OCI-M1 (cell line): ENCODE measurements at regions not wholly inside any gene's neighbourhood (a gene's known extent, or its start where the extent isn't known, plus 50 kb on each side); places are given as distances from the start of the nearest gene placed in this dataset.

Experiments
- DNase-seq: peaks from one replicate; lab custom pipeline; 2025; lab: John Stamatoyannopoulos, UW

DNA sequence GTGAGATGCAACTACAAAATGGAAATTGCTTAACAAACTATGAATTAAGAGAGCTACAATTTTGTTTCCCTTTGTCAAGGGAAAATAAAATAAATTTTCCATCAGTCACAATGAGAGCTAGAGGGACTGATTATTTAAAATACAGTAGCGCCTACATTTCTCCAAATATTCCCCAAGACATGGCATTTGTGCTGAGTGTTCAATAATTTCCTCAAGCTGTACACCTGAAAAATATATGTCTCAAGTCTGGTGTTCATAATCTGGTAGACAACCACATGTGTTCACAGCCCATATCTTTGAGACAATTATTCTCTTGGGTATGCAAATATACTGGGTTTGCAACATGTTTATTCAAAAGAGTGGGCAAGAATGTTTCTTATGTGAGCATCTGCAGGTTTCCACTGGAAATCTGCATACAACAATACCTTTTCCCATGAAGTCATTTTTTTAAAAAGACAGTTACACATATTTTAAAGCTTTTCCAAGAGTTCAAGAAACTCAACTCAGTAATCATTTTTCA lies 240.1 kb upstream of the VRK2 start:
- DNase-seq = no peak

GRCh38 chr2:57809230-57809629 lies 237.4 kb upstream of the VRK2 start:
- peak; percentile 42 for DNase-seq

GRCh38 chr2:57821088-57821487 lies 225.5 kb upstream of the VRK2 start:
- peak; percentile 94 for DNase-seq

GRCh38 chr2:57828221-57828620 lies 218.4 kb upstream of the VRK2 start:
- DNase-seq = no peak

- no peak for DNase-seq
These were observed 211.9 kb upstream of the VRK2 start for GRCh38 chr2:57834666-57835065.

DNA sequence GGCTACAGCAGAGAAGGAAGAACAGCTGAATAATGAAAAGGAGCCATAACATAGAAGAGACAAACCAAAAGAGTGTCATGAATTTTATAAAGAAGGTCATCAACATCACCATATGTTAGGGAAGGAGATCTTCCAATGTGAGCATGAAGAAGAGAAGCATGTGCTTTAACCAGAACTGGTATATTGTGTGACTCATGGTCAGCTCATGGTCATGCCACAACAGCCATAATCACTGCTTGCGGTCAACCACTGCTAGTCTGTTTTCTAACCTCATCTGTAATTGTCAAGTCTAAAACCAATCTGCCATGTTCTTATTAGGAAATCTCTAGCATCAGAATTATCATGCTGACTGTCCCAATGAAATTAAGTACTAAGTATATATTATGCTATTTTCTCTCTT lies 204.1 kb upstream of the VRK2 start:
- peak; percentile 80 for DNase-seq

DNA sequence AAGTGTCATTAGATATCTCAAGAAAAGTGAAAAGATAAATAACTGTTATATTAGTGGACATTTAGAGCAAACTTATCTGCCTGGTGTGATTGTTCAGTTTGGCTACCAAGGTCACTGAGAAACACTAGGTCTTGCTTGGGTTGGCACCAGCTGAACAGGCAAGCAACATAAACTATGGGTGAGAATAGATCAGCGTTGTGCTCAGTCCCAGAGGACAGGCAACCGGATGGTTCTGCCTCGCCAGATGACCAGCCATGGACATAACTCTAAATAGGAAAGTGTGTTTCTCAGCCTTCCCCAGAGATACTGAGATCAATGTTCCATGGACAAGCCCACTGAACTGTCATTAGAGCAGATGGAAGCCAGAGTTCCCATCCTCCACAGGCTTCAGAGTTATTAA lies 203.4 kb upstream of the VRK2 start:
- DNase-seq = no peak

- DNase-seq = no peak
These were observed 197.9 kb upstream of the VRK2 start for GRCh38 chr2:57848723-57849122.

GRCh38 chr2:57849843-57850242 lies 196.8 kb upstream of the VRK2 start:
- DNase-seq = no peak

- DNase-seq = no peak
These were observed 196.0 kb upstream of the VRK2 start for GRCh38 chr2:57850415-57851130.

DNA sequence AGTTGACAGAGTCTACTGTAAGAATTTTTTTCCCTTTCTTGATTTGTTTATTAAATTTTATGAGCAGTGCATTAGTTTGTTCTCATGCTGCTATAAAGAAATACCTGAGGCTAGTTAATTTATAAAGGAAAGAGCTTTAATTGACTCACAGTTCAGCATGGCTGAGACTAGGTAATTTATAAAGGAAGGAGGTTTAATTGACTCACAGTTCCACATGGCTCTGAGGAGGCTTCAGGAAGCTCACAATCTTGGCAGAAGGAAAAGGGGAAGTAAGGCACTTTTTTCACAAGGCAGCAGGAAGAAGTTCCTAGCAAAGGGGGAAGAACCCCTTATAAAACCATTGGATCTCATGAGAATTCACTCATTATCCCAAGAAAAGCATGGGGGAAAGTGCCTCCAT lies 191.4 kb upstream of the VRK2 start:
- peak; percentile 13 for DNase-seq

- DNase-seq = no peak
These were observed 186.9 kb upstream of the VRK2 start for GRCh38 chr2:57859755-57860154.

GRCh38 chr2:57862153-57862552 lies 184.5 kb upstream of the VRK2 start:
- DNase-seq = no peak

DNA sequence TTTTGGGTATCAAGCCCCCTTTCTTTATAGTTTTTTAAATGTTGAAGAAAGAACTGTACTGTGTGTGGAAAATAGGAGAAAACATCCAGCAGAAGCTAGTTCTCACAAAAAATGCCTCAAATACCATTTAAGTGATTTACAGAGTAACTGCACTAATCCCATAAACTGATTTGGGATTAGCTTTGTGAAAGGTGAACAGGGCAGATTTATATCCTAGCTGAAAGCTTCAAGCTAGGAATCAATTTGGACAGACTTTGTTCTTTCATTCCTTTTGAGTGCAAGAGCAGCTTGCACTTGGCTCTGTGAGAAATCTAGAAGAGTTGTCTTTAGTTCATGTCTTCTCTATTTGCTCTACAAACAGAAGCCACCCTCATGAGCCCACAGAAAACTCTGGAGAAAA lies 183.9 kb upstream of the VRK2 start:
- DNase-seq = no peak

GRCh38 chr2:57864926-57865325 lies 181.7 kb upstream of the VRK2 start:
- DNase-seq = no peak

- DNase-seq = no peak
These were observed 178.9 kb upstream of the VRK2 start for GRCh38 chr2:57867730-57868129.

DNA sequence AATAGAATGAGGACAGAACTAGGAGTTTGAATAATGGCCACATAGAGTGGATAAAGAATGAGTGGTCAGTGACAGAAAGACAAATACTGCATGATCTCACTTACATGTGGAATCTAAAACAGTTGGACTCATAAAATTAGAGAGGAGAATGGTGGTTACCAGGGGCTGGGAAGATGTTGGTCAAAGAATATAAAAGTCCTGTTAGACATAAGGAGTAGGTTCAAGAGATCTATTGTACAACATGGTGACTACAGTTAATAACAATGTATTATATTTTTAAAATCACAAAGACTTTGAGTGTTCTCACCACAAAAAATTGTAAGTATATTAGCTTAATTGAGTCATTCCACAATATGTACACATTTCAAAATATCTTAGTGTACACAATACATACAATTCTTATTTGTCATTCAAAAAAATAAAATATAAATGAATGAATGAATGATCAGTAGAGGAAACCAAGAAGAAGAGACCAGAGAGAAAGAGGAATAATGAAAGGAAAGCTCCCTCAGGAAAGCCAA lies 177.9 kb upstream of the VRK2 start:
- no peak for DNase-seq

GRCh38 chr2:57869758-57870344 lies 176.8 kb upstream of the VRK2 start:
- no peak for DNase-seq

GRCh38 chr2:57876313-57876712 lies 170.3 kb upstream of the VRK2 start:
- DNase-seq = peak; percentile 53

DNA sequence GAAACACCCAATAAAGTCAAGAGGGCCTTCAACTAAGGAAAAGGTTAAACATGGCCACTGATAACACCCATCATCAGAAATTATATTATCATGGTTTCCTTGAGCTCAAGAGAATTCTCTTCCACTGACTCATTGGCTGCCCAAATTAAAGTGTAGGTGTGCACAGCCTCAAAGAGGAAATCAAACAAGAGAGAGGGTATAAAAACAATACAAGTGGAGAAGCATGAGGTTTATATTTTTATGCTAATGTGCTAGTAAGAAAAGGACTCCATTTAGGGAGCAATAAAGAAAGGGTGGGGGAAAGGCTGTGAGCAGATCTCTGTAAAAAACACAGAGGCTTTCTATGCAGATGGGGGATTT lies 168.8 kb upstream of the VRK2 start:
- DNase-seq = no peak

- no peak for DNase-seq
These were observed 168.3 kb upstream of the VRK2 start for GRCh38 chr2:57878171-57878865.

GRCh38 chr2:57878866-57879210 lies 167.8 kb upstream of the VRK2 start:
- DNase-seq = no peak

DNA sequence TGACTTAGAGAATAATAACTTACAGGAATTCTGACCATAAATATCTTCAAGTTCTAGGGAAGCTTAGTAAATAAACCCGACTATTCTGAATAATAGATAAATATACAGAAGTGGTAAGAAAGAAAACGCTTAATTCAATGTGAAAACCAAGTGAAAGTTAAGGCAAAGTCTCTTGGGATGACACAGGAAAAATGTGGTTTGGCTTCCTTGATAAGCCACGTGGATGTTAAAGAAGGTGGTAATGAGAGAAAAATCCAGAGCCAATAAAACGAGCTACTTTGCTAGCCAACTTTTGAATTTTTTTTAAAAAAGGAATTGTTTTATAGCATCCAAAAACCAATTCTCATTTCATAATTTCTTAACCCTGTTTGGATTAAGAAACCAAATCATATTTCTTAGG lies 166.2 kb upstream of the VRK2 start:
- DNase-seq = no peak
